HG03025 (cell line): ENCODE measurements at regions not wholly inside any gene's neighbourhood (a gene's known extent, or its start where the extent isn't known, plus 50 kb on each side); places are given as distances from the start of the nearest gene placed in this dataset.

Source experiments
- ATAC-seq: cut with Tn5 transposase; IDR thresholded peaks from one replicate; pipeline ENCODE4 v1.9.1; 2021; ENCODE audit warnings: mild to moderate bottlenecking, moderate library complexity; ENCODE audit not compliant: unreplicated experiment, low FRiP score

GRCh38 chr11:110896358-110896757, 184.1 kb upstream of the ARHGAP20 start:
- no peak for ATAC-seq

- ATAC-seq: no peak
Observed at GRCh38 chr11:110894224-110894623, 182.0 kb upstream of the ARHGAP20 start.

GRCh38 chr11:110892741-110893285, 180.6 kb upstream of the ARHGAP20 start:
- ATAC-seq: no peak

- no peak for ATAC-seq
Observed at GRCh38 chr11:110891411-110891810, 179.2 kb upstream of the ARHGAP20 start.

- ATAC-seq: no peak
Observed at GRCh38 chr11:110890995-110891394, 178.8 kb upstream of the ARHGAP20 start.

- ATAC-seq: no peak
Observed at GRCh38 chr11:110886288-110886970, 174.2 kb upstream of the ARHGAP20 start.

GRCh38 chr11:110883256-110883655, 171.0 kb upstream of the ARHGAP20 start:
- ATAC-seq: no peak

- ATAC-seq: no peak
Observed at GRCh38 chr11:110878513-110878912, 166.3 kb upstream of the ARHGAP20 start.

GRCh38 chr11:110874437-110875030, 162.3 kb upstream of the ARHGAP20 start:
- no peak for ATAC-seq

- ATAC-seq: no peak
Observed at GRCh38 chr11:110873975-110874374, 161.7 kb upstream of the ARHGAP20 start.

- no peak for ATAC-seq
Observed at GRCh38 chr11:110870816-110871522, 158.7 kb upstream of the ARHGAP20 start.

- no peak for ATAC-seq
Observed at GRCh38 chr11:110867951-110868350, 155.7 kb upstream of the ARHGAP20 start.

GRCh38 chr11:110866081-110866480, 153.8 kb upstream of the ARHGAP20 start:
- ATAC-seq: no peak

GRCh38 chr11:110862407-110862806, 150.2 kb upstream of the ARHGAP20 start:
- no peak for ATAC-seq

GRCh38 chr11:110860461-110860860, 148.2 kb upstream of the ARHGAP20 start:
- no peak for ATAC-seq

- ATAC-seq: no peak
Observed at GRCh38 chr11:110859998-110860397, 147.8 kb upstream of the ARHGAP20 start.

GRCh38 chr11:110859240-110859840, 147.1 kb upstream of the ARHGAP20 start:
- ATAC-seq: no peak

GRCh38 chr11:110858547-110858921, 146.3 kb upstream of the ARHGAP20 start:
- no peak for ATAC-seq

GRCh38 chr11:110857892-110858546, 145.8 kb upstream of the ARHGAP20 start:
- no peak for ATAC-seq

GRCh38 chr11:110856996-110857812, 145.0 kb upstream of the ARHGAP20 start:
- ATAC-seq: no peak
